GM10266 (cell line): ENCODE measurements at regions not wholly inside any gene's neighbourhood (a gene's known extent, or its start where the extent isn't known, plus 50 kb on each side); places are given as distances from the start of the nearest gene placed in this dataset.
"Not testable (repeated sequence)": the region's sequence is repeated elsewhere in the genome, so short reads cannot be mapped to it uniquely, and the experiment has no call there.

Source experiments
- DNase-seq: peaks from one replicate; pipeline ENCODE4 v3.0.0; 2012; ENCODE audit errors: extremely low spot score
- CTCF ChIP-seq: IDR thresholded peaks from 2 replicates; pipeline ENCODE4 v1.5.1; 2012; ENCODE audit warnings: mild to moderate bottlenecking, low read depth; ENCODE audit not compliant: control insufficient read depth, insufficient read depth; ENCODE audit errors: missing control alignments

- no peak for DNase-seq
- no peak for TF ChIP-seq CTCF
Observed at GRCh38 chr1:204777591-204777990, 92.1 kb upstream of the LRRN2 start.

- TF ChIP-seq CTCF = no peak
- no peak for DNase-seq
Observed at GRCh38 chr1:204780630-204781029, 90.0 kb upstream of the NFASC start.

GRCh38 chr1:204782118-204782700, 88.5 kb upstream of the NFASC start:
- no peak for DNase-seq
- TF ChIP-seq CTCF = no peak

- not testable (repeated sequence) for DNase-seq
Observed at GRCh38 chr1:204785023-204785422, 85.6 kb upstream of the NFASC start.

DNA sequence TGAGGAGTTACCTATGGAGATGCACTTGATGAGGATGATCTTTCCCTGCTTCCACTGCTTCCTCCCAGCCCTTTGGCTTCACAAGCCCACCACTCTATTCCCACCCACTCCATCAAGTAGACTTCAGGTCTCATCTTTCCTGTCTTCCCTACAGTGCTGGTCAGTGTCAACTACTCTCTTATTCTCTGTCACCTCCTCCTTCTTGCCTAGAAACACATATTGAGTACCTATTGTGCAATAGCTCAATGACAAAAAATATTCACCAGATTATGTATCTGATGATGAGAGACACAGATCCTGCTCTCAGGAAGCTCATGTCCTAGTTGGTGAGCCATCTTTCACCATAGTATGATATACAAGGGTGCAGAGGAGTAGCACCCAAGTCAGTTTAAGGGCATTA, 82.2 kb upstream of the NFASC start:
- DNase-seq = no peak
- TF ChIP-seq CTCF = no peak

DNA sequence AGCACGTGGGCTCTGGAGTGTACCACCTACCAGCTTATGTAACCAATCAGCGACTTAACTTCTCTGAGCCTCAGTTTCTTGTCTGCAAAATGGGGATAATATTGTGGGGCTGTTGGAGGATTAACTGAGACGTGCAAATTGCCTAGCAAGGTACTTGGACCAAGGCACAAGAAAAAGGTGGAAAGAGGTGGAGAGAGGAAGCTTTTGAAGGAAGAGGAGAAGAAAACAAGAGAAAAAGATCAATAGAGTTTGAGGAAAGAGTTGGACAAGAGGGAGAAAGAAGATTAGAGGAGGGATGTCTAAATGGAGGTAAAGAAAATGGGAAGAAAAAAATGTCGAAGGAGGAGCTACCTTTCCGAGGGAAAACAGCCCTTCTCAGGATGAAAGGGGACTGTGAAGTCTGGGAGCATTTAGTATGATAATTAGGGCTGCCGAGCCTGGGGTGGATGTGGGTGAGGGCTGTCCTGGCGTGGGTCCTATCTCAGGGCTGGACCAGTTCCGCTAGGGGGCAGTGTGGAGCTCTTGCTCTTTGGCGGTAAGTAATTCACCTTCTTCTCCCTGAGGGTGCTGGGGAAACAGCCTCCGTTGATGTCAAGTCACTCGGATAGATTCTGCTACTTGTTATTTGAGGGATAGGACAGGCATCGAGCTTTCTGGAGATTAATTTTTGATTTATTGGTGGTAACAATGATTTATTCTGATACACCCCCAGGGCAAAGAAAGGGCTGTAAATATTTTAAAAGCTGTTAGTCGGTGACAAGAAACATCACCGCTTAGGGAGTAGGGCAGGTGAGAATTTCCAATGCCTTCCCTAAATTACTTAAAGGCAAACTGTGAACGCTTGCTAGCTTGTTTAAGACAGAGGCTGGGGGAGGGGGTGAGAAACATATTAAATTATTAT, 79.0 kb upstream of the NFASC start:
- DNase-seq = peak; percentile 70
- TF ChIP-seq CTCF = peak; percentile 77

- TF ChIP-seq CTCF = no peak
- no peak for DNase-seq
Observed at GRCh38 chr1:204792354-204792692, 78.3 kb upstream of the NFASC start.
